ENCODE measurements at regions not wholly inside any gene's neighbourhood (a gene's known extent, or its start where the extent isn't known, plus 50 kb on each side); places are given as distances from the start of the nearest gene placed in this dataset.

DNA sequence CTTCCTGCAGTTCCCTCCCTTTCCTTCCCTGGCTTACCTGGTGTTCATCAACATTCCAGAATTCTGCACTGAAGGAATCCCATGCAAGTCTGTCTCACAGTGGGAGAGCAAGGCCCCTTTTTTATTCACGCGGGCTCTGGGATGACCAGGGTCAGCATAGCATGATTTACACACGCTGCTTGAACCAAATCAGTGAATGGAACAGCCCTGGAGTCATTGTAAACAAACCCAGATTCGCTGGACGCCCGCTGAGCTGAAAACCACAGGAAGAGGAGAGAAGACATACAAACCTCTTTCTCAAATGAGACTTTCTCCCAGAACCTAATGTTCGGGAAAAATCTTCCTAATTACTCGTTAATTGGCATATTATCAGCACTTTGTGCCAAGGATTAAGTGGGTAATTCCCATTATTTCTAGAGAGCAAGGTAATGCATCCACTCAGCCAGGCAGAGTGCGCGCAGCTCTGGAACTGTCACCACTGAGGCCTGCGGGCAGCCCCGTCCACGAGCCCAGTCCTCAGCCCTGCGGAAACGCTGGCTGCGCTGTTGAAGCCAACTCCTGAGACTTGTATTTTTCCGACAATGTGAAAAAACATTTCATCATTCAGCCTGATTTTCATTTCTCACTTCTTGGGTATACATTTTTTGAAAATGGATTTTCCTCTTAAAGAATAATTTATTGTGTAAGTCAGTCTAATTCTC lies 140.0 kb downstream of the ETS2 start (continued):
- TF ChIP-seq, protein P1, sequence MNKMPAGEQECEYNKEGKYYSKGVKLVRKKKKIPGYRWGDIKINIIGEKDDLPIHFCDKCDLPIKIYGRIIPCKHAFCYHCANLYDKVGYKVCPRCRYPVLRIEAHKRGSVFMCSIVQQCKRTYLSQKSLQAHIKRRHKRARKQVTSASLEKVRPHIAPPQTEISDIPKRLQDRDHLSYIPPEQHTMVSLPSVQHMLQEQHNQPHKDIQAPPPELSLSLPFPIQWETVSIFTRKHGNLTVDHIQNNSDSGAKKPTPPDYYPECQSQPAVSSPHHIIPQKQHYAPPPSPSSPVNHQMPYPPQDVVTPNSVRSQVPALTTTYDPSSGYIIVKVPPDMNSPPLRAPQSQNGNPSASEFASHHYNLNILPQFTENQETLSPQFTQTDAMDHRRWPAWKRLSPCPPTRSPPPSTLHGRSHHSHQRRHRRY (tag by site-specific recombination; IDR thresholded peaks at IDR 0.05), result no peak

DNA sequence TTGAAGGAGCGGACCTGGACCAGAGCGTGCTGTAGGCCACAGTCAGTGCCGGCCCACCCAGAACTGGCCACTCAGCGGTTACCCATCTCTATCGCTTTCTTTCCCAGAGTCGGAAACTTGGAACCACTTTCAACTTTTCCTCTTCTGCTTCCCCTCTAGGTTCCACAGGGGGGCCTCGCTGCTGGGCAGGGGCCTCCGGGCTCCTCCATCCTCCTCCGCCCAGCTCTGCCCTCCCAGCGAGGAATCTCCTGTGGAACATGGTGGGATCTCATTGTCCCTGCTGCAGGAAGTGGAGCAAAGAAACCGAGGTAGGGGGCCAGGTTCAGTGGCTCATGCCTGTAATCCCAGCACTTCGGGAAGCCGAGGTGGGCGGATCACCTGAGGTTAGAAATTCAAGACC lies 139.2 kb downstream of the ETS2 start:
- Histone ChIP-seq H3K9me3 (ENCODE audit: control insufficient read depth, insufficient read depth, low read depth, low read length) (no peaks in the 10 kb centered on the region), H3K4me1 (ENCODE audit: control insufficient read depth, insufficient read depth, low read length) (peaks cover 4% of the 10 kb centered on the region; the same call in 1 of the 2 replicates), H3K36me3 (ENCODE audit: control insufficient read depth in 2 of 2, insufficient read depth in 1 of 2, low read length in 2 of 2) (no peaks in the 10 kb centered on the region), H3K27ac (ENCODE audit: extremely low read depth, low read depth, low read length) (no peak overlapping the region), H3K4me3 (ENCODE audit: low read depth, low read length) (no peak overlapping the region)
- ChIA-PET CTCF (no interaction called here), POLR2A (interaction anchor here (0.6 kb wide), 1 partner anchor 490 kb away, joined by 3 read pairs; no protein-coding TSS in a partner anchor)
- TF ChIP-seq ZNF548 (tag by site-specific recombination; IDR thresholded peaks at IDR 0.05) (no peak), ZNF610 (tag by site-specific recombination; IDR thresholded peaks at IDR 0.05; ENCODE audit: borderline replicate concordance) (no peak), ZNF366 (tag by site-specific recombination; conservative IDR thresholded peaks at IDR 0.05) (no peak), KLF8 (tag by site-specific recombination; IDR thresholded peaks at IDR 0.05) (no peak), SP3 (tag by site-specific recombination; IDR thresholded peaks at IDR 0.05) (no peak), TCF7L2 (IDR thresholded peaks at IDR 0.05; ENCODE audit: borderline replicate concordance, low read depth, low read length) (no peak), KLF16 (tag by site-specific recombination; IDR thresholded peaks at IDR 0.05) (no peak), ZBTB17 (tag by site-specific recombination; IDR thresholded peaks at IDR 0.05) (no peak), ZNF221 (tag by site-specific recombination; IDR thresholded peaks at IDR 0.05; ENCODE audit: borderline replicate concordance) (no peak), ZNF157 (tag by site-specific recombination; IDR thresholded peaks at IDR 0.05) (no peak), BCL11B (tag by site-specific recombination; IDR thresholded peaks at IDR 0.05; ENCODE audit: low read depth) (no peak), ZNF266 (tag by site-specific recombination; IDR thresholded peaks at IDR 0.05; ENCODE audit: low read depth) (no peak), ZNF169 (tag by site-specific recombination; IDR thresholded peaks at IDR 0.05) (no peak), PRDM1 (tag by site-specific recombination; IDR thresholded peaks at IDR 0.05) (no peak)
- TF ChIP-seq, protein P2, sequence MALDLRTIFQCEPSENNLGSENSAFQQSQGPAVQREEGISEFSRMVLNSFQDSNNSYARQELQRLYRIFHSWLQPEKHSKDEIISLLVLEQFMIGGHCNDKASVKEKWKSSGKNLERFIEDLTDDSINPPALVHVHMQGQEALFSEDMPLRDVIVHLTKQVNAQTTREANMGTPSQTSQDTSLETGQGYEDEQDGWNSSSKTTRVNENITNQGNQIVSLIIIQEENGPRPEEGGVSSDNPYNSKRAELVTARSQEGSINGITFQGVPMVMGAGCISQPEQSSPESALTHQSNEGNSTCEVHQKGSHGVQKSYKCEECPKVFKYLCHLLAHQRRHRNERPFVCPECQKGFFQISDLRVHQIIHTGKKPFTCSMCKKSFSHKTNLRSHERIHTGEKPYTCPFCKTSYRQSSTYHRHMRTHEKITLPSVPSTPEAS (tag by site-specific recombination; IDR thresholded peaks at IDR 0.05), result no peak
- TF ChIP-seq, protein P3, sequence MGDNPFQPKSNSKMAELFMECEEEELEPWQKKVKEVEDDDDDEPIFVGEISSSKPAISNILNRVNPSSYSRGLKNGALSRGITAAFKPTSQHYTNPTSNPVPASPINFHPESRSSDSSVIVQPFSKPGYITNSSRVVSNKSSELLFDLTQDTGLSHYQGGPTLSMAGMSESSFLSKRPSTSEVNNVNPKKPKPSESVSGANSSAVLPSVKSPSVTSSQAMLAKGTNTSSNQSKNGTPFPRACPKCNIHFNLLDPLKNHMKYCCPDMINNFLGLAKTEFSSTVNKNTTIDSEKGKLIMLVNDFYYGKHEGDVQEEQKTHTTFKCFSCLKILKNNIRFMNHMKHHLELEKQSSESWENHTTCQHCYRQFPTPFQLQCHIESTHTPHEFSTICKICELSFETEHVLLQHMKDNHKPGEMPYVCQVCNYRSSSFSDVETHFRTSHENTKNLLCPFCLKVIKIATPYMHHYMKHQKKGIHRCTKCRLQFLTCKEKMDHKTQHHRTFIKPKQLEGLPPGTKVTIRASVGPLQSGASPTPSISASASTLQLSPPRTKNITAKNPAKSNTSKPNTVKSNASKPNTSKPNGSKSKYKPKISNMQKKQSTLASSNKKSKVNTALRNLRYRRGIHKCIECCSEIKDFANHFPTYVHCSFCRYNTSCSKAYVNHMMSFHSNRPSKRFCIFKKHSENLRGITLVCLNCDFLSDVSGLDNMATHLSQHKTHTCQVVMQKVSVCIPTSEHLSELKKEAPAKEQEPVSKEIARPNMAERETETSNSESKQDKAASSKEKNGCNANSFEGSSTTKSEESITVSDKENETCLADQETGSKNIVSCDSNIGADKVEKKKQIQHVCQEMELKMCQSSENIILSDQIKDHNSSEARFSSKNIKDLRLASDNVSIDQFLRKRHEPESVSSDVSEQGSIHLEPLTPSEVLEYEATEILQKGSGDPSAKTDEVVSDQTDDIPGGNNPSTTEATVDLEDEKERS (tag by site-specific recombination; IDR thresholded peaks at IDR 0.05), result no peak
- TF ChIP-seq, protein P4, sequence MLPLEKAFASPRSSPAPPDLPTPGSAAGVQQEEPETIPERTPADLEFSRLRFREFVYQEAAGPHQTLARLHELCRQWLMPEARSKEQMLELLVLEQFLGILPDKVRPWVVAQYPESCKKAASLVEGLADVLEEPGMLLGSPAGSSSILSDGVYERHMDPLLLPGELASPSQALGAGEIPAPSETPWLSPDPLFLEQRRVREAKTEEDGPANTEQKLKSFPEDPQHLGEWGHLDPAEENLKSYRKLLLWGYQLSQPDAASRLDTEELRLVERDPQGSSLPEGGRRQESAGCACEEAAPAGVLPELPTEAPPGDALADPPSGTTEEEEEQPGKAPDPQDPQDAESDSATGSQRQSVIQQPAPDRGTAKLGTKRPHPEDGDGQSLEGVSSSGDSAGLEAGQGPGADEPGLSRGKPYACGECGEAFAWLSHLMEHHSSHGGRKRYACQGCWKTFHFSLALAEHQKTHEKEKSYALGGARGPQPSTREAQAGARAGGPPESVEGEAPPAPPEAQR (tag by site-specific recombination; IDR thresholded peaks at IDR 0.05), result no peak
